GM23248 (cell line): ENCODE measurements at regions not wholly inside any gene's neighbourhood (a gene's known extent, or its start where the extent isn't known, plus 50 kb on each side); places are given as distances from the start of the nearest gene placed in this dataset.

Experiments
- EZH2 ChIP-seq: fragments of 200-600 bp; sonication (generic); IDR thresholded peaks from 2 replicates; pipeline ENCODE4 v1.6.1; 2018; ENCODE audit warnings: antibody characterized with exemption, mild to moderate bottlenecking; ENCODE audit not compliant: insufficient read depth, poor library complexity, severe bottlenecking
- EZH2phosphoT487 ChIP-seq: fragments of 200-600 bp; sonication (generic); IDR thresholded peaks from 2 replicates; pipeline ENCODE4 v1.6.1; 2018; ENCODE audit warnings: antibody characterized with exemption, moderate library complexity, mild to moderate bottlenecking, low read depth; ENCODE audit not compliant: insufficient read depth

- no peak for TF ChIP-seq EZH2phosphoT487
- no peak for TF ChIP-seq EZH2
Measured at GRCh38 chr2:195535911-195536522, 121.0 kb upstream of the SLC39A10 start.
